ENCODE measurements at regions not wholly inside any gene's neighbourhood (a gene's known extent, or its start where the extent isn't known, plus 50 kb on each side); places are given as distances from the start of the nearest gene placed in this dataset.
"Not testable (repeated sequence)": the region's sequence is repeated elsewhere in the genome, so short reads cannot be mapped to it uniquely, and the experiment has no call there.

GRCh38 chr17:21493993-21494392, 117.8 kb downstream of the KCNJ12 start:
- H3K4me1 ChIP-seq, result no peaks in the 10 kb centered on the region
- H3K36me3 ChIP-seq, result no peaks in the 10 kb centered on the region
- no peak overlapping the region for H3K4me3 ChIP-seq
- no peaks in the 10 kb centered on the region for H3K27me3 ChIP-seq
- DNase-seq (ENCODE audit: low spot score in 2 of 2), result no peak
- no peak for TF ChIP-seq CTCF (IDR thresholded peaks at IDR 0.05)
- H3K9me3 ChIP-seq, result no peaks in the 10 kb centered on the region
- intact Hi-C loops (cut with DNase I), result no loop called here
- H3K27ac ChIP-seq, result no peak overlapping the region

GRCh38 chr17:21495281-21495680, 119.1 kb downstream of the KCNJ12 start:
- no peak for DNase-seq (ENCODE audit: low spot score in 2 of 2)
- Histone ChIP-seq H3K36me3 (no peaks in the 10 kb centered on the region), H3K27ac (no peak overlapping the region), H3K4me3 (no peak overlapping the region), H3K9me3 (no peaks in the 10 kb centered on the region), H3K4me1 (no peaks in the 10 kb centered on the region), H3K27me3 (no peaks in the 10 kb centered on the region)
- no peak for TF ChIP-seq CTCF (IDR thresholded peaks at IDR 0.05)
- intact Hi-C loops (cut with DNase I), result no loop called here

GRCh38 chr17:21500064-21500463, 123.9 kb downstream of the KCNJ12 start:
- Histone ChIP-seq H3K4me3 (no peak overlapping the region), H3K27ac (no peak overlapping the region), H3K4me1 (no peaks in the 10 kb centered on the region), H3K9me3 (no peaks in the 10 kb centered on the region), H3K36me3 (no peaks in the 10 kb centered on the region), H3K27me3 (no peaks in the 10 kb centered on the region)
- intact Hi-C loops (cut with DNase I), result no loop called here
- no peak for TF ChIP-seq CTCF (IDR thresholded peaks at IDR 0.05)
- no peak for DNase-seq (ENCODE audit: low spot score in 2 of 2)

GRCh38 chr17:21501927-21502700, 126.0 kb downstream of the KCNJ12 start:
- H3K4me3 ChIP-seq; H3K4me1 ChIP-seq; H3K36me3 ChIP-seq; H3K27ac ChIP-seq; intact Hi-C loops (cut with DNase I); DNase-seq (ENCODE audit: low spot score in 2 of 2); H3K9me3 ChIP-seq; H3K27me3 ChIP-seq: not testable (repeated sequence)

- H3K9me3 ChIP-seq, result no peaks in the 10 kb centered on the region
- no peak for DNase-seq (ENCODE audit: low spot score in 2 of 2)
- intact Hi-C loops (cut with DNase I), result no loop called here
- no peaks in the 10 kb centered on the region for H3K36me3 ChIP-seq
- H3K4me3 ChIP-seq, result no peak overlapping the region
- H3K27me3 ChIP-seq, result no peaks in the 10 kb centered on the region
- TF ChIP-seq CTCF (IDR thresholded peaks at IDR 0.05), result no peak
- H3K27ac ChIP-seq, result no peak overlapping the region
- no peaks in the 10 kb centered on the region for H3K4me1 ChIP-seq
Measured at GRCh38 chr17:21505819-21506815, 130.0 kb downstream of the KCNJ12 start.

GRCh38 chr17:21507806-21508205, 131.6 kb downstream of the KCNJ12 start:
- DNase-seq (ENCODE audit: low spot score in 2 of 2); H3K4me1 ChIP-seq: not testable (repeated sequence)

More at GRCh38 chr17:21507806-21508205, 131.6 kb downstream of the KCNJ12 start:
- H3K27me3 ChIP-seq; H3K36me3 ChIP-seq; H3K9me3 ChIP-seq; H3K27ac ChIP-seq; H3K4me3 ChIP-seq; intact Hi-C loops (cut with DNase I): not testable (repeated sequence)
